GM18909 (cell line): ENCODE measurements at regions not wholly inside any gene's neighbourhood (a gene's known extent, or its start where the extent isn't known, plus 50 kb on each side); places are given as distances from the start of the nearest gene placed in this dataset.
"Not testable (repeated sequence)": the region's sequence is repeated elsewhere in the genome, so short reads cannot be mapped to it uniquely, and the experiment has no call there.

Experiments used
- ATAC-seq: cut with Tn5 transposase; IDR thresholded peaks from one replicate; pipeline ENCODE4 v1.9.1; 2021; ENCODE audit warnings: mild to moderate bottlenecking; ENCODE audit not compliant: unreplicated experiment, poor library complexity

- no peak for ATAC-seq
Measured at GRCh38 chr16:62383941-62384340, 347.7 kb upstream of the CDH8 start.

- ATAC-seq, result no peak
Measured at GRCh38 chr16:62370445-62370844, 334.2 kb upstream of the CDH8 start.

- ATAC-seq, result no peak
Measured at GRCh38 chr16:62363501-62363900, 327.3 kb upstream of the CDH8 start.

GRCh38 chr16:62353355-62353754, 317.1 kb upstream of the CDH8 start:
- ATAC-seq, result no peak

GRCh38 chr16:62342216-62342615, 306.0 kb upstream of the CDH8 start:
- ATAC-seq, result no peak

- no peak for ATAC-seq
Measured at GRCh38 chr16:62335356-62335755, 299.1 kb upstream of the CDH8 start.

- ATAC-seq, result no peak
Measured at GRCh38 chr16:62321606-62322005, 285.4 kb upstream of the CDH8 start.

- ATAC-seq, result no peak
Measured at GRCh38 chr16:62298600-62298999, 262.4 kb upstream of the CDH8 start.

GRCh38 chr16:62294213-62294972, 258.2 kb upstream of the CDH8 start:
- no peak for ATAC-seq

GRCh38 chr16:62288990-62289629, 252.9 kb upstream of the CDH8 start:
- ATAC-seq, result no peak

- no peak for ATAC-seq
Measured at GRCh38 chr16:62280506-62280905, 244.3 kb upstream of the CDH8 start.

GRCh38 chr16:62277942-62278341, 241.7 kb upstream of the CDH8 start:
- ATAC-seq, result no peak

GRCh38 chr16:62276637-62277036, 240.4 kb upstream of the CDH8 start:
- ATAC-seq, result no peak

- ATAC-seq, result no peak
Measured at GRCh38 chr16:62272035-62272434, 235.8 kb upstream of the CDH8 start.

GRCh38 chr16:62261760-62262159, 225.5 kb upstream of the CDH8 start:
- no peak for ATAC-seq

- not testable (repeated sequence) for ATAC-seq
Measured at GRCh38 chr16:62258931-62259435, 222.7 kb upstream of the CDH8 start.

GRCh38 chr16:62256406-62256805, 220.2 kb upstream of the CDH8 start:
- no peak for ATAC-seq

- no peak for ATAC-seq
Measured at GRCh38 chr16:62254847-62255246, 218.6 kb upstream of the CDH8 start.

GRCh38 chr16:62254372-62254771, 218.1 kb upstream of the CDH8 start:
- ATAC-seq, result no peak

GRCh38 chr16:62253966-62254365, 217.7 kb upstream of the CDH8 start:
- ATAC-seq, result no peak

- no peak for ATAC-seq
Measured at GRCh38 chr16:62249069-62249468, 212.8 kb upstream of the CDH8 start.

- no peak for ATAC-seq
Measured at GRCh38 chr16:62240722-62241121, 204.5 kb upstream of the CDH8 start.
